Jurkat, Clone E6-1 (cell line): ENCODE measurements at regions not wholly inside any gene's neighbourhood (a gene's known extent, or its start where the extent isn't known, plus 50 kb on each side); places are given as distances from the start of the nearest gene placed in this dataset.
A peak's percentile ranks its signal among the peaks of the same experiment; 100 is the strongest.
"Not testable (repeated sequence)": the region's sequence is repeated elsewhere in the genome, so short reads cannot be mapped to it uniquely, and the experiment has no call there.

Experiments
- DNase-seq: peaks from one replicate; pipeline ENCODE4 v3.0.0-alpha.2; 2011; ENCODE audit warnings: low read depth, low spot score
- H3K4me3 ChIP-seq: 2 replicates; pipeline ENCODE4 v1.5.1; 2011; ENCODE audit warnings: mild to moderate bottlenecking, low read length, control low read depth, moderate library complexity

GRCh38 chr4:107472265-107472948 lies 247.6 kb downstream of the PAPSS1 start:
- H3K4me3 ChIP-seq = no peak overlapping the region
- DNase-seq = no peak

- DNase-seq = no peak
- no peak overlapping the region for H3K4me3 ChIP-seq
Measured at GRCh38 chr4:107470173-107470572, 249.9 kb downstream of the PAPSS1 start.

GRCh38 chr4:107468812-107469211 lies 251.2 kb downstream of the PAPSS1 start:
- H3K4me3 ChIP-seq = no peak overlapping the region
- DNase-seq = no peak

DNA sequence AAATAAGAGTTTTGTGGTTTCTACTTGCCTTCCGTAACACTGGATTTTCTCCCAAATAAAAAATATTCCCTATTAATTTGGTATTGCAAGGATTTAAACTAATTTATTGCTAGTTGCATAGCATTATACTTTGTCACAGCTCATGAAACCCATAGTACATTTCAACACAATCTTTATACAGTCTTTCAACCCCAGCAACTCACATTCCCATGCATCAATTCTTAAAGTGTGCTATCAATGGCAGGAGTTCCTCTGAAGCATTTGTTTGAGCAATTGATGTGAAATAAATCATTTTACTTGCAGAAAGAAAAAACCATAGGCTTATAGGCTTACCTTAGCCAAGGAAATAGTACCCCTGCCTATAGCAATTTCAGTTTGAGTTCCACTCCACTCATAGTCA lies 251.9 kb downstream of the PAPSS1 start:
- no peak for DNase-seq
- no peak overlapping the region for H3K4me3 ChIP-seq

GRCh38 chr4:107467461-107467860 lies 252.6 kb downstream of the PAPSS1 start:
- no peak for DNase-seq

DNA sequence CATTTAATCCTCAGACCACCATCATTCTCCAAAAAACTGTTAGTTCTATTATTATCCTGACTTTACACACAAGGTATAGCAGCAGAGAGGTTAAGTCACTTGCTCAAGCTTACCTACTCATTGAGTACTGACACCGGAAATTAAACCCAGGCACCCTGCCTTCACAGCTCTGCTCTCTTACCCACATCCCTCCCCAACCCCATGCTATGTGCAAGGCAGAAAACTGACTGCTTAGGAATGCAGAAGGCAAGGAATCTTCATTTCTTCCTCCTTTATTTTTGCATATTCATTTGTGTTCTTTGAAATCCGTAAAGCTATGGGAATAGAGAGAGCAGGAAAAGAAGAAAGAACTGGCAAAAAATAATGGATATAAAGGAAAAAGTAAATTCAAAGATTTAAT lies 261.8 kb downstream of the PAPSS1 start:
- no peak overlapping the region for H3K4me3 ChIP-seq
- peak; percentile 33 for DNase-seq

More at GRCh38 chr4:107467461-107467860, 252.6 kb downstream of the PAPSS1 start:
- no peak overlapping the region for H3K4me3 ChIP-seq

DNA sequence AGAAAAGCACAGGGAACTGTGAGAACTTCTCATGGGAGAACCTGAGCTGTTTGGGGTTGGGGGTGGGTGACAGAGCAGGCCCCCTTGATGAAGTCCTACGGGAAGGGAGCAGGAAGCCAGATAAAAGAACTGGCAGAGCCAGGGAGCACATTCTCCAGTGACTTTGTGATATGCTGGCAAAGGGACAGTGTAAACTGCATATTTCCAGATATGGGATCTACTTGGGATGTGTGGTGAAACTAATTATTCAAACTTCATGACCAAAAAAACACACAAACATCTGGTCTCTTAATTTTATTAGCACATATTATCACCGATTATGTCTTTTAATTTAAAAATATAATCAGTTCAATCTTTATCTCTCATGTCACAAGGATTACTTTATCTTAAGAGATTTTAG lies 266.0 kb downstream of the PAPSS1 start:
- no peak overlapping the region for H3K4me3 ChIP-seq
- DNase-seq = no peak

- no peak overlapping the region for H3K4me3 ChIP-seq
- no peak for DNase-seq
Measured at GRCh38 chr4:107452717-107453630, 267.1 kb downstream of the PAPSS1 start.

DNA sequence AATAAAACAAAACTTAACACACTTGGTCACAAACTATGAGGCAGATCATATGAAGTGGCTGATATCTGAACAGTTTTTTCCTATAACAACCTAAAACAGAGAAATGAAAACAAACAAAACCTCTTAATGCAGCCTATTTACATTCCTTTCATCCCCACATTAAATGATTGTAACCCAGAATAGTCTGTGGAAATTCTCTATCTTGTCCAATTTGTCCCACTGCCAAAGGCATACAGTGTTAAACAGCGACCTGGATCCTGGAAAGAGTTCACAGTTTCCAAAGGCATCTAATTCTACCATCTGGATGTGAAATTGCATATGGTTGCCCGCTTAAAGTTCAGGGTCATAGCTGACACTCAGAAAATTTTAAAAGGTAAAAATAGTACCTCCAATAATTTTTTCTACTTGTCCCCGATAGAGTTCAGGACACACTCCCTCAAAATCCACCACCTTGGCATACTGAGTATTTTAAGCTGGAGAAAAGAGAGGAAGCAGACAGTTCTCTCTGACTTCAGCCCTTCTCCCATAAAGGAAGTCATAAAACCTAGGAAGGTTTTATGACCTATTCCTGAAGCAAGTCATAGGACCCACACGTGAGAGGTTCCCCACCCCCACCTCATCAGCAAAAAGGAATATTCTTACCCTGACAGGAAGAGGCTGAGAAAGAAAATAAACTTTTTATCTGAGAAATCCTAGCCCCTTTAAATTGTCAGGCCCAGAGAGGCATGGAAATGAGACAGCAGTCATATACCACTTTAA lies 270.2 kb downstream of the PAPSS1 start:
- DNase-seq = no peak
- no peak overlapping the region for H3K4me3 ChIP-seq

DNA sequence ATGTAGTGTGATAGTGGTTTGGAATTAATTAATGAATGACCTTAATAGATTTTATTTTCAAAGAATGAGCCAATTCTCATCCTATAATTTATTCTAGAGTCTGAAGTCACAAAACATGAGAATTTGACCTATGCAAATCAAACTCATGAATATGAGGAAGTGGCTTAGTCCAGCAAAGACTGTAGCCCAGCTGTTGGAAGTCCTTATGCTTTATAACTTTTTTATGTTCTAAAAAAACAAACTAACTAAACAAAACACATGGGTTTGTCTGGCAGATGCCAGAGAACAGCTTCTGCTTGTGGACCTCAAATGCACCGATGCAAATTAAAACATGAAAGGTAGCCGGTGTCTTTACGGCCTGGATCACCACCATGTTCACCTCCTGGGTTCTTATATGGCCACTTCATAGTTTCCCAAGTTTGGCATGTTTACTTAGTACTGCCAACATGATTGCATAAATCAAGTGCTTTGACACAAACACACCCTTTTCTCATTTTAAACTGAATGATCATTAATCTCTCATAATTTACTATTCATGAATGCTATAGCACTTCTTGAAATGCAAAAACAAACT lies 277.4 kb downstream of the PAPSS1 start:
- no peak for DNase-seq
- no peak overlapping the region for H3K4me3 ChIP-seq

DNA sequence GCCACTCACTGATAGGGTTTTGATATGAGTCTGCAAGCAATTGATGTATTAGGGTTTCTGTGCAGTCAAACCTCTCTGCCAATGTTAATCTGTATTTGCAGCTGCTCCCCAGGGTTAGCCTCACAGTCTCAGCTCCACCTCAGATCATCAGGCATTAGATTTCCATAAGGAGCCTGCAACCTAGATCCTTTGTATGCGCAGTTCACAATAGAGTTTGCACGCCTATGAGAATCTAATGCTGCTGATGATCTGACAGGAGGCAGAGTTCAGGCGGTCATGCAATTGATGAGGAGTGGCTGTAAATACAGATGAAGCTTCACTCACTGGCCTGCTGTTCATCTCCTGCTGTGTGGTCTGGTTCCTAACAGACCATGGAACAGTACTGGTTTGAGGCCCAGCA lies 280.6 kb downstream of the PAPSS1 start:
- H3K4me3 ChIP-seq = no peak overlapping the region
- DNase-seq = no peak

DNA sequence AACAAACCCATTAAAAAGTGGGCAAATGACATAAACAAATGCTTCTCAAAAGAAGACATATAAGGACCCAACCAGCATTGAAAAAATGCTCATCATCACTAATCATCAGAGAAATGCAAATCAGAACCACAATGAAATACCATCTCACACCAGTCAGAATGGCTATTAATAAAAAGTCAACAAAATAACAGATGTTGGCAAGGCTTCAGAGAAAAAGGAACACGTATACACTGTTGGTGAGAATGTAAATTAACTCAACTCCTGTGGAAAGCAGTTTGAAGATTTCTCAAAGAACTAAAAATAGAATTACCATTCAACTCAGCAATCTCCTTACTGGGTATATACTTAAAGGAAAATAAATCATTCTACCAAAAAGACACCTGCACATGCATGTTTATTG lies 283.6 kb downstream of the PAPSS1 start:
- DNase-seq, H3K4me3 ChIP-seq: not testable (repeated sequence)

DNA sequence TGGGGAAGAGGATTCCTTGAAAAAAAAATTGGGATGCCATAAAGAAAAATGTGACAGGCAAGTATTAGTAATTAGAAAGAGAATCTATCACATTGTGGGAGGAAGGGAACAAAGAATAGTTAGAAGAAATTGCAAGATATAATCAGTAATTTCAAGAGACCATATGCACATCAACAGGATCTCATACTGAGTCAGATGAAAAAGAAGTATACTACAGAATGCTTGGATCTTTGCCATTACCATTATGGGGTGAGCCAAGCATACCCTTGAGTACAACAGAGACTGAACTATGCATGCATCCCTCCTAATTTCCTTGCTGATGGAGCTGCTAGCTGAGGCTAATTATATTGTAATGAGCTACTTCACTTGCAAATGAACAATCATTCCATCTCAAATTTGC lies 287.6 kb downstream of the PAPSS1 start:
- DNase-seq = no peak
- no peak overlapping the region for H3K4me3 ChIP-seq

DNA sequence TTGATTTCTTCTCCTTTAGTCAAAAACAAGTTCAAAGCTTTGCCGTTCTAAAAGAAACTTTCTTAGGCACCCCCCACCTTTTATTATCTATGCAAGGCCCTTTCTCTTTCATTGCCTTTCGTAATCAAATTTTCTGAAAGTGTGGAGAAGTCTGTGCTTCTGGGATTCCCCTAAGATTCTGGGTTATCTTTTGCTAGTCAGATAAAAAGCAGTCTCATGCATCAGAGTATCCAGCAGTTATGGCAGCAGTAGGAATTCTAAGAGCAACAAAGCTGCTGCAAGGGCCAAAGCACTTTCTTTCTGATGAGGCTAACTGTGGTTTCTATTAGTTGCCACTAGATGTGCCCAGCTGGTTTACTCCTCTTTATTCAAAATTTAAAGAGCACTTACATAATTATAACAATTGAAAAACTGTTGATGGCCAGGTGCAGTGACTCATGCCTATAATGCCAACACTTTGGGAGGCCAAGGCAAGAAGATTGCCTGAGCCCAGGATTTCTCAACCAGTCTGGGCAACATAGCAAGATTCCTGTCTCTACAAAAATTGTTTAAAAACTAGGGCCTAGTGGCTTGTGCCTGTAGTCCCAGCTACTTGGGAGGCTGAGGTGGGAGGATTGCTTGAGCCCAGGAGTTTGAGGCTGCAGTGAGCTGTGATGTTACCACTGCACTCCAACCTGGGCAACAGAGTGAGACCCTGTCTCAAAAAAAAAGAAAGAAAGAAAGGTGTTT lies 296.2 kb downstream of the PAPSS1 start:
- no peak for DNase-seq
- H3K4me3 ChIP-seq = no peak overlapping the region

GRCh38 chr4:107419536-107419935 lies 300.5 kb downstream of the PAPSS1 start:
- not testable (repeated sequence) for DNase-seq, H3K4me3 ChIP-seq

DNA sequence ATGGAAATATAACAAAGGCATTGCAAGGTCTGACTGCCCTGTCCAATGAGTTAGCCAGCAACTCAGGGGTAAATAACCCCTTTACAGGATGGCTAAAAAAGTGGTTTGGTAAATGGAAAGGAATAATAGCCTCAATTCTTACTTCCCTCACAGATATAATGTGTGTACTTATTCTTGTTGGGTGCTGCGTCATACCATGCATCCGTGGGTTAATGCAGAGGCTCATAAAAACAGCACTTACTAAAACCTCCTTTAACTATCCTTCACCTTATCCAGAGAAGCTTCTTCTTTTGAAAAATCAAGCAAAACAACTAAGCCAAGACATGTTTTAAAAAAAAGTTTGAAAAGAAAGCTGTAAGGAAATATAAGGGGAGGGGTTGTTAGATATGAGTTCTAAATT lies 301.0 kb downstream of the PAPSS1 start:
- H3K4me3 ChIP-seq = no peak overlapping the region
- DNase-seq = no peak

DNA sequence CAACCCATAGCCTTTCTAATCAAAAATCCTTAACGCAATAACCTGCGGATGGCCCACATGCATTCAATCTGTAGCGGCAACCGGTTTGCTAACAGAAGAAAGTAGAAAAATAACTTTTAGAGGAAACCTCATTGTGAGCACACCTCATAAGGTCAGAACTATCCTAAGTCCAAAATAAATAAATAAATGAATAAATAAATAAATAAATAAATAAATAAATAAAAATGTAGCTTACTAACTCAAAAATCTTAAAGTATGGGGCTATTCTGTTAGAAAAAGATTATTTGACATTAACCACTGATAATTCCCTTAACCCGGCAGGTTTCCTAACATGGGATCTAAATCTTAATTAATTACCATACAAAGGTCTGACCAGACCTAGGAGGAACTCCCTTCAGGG lies 304.5 kb downstream of the PAPSS1 start:
- not testable (repeated sequence) for DNase-seq, H3K4me3 ChIP-seq

DNA sequence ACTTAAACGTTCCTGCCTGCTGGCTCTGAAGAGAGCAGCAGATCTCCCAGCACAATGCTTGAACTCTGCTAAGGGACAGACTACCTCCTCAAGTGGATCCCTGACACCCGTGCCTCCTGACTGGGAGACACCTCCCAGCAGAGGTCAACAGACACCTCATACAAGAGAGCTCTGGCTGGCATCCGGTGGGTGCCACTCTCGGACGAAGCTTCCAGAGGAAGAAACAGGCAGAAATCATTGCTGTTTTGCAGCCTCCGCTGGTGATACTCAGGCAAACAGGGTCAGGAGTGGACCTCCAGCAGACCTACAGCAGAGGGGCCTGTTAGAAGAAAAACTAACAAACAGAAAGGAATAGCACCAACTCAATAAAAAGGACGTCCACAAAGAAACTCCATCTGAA lies 310.2 kb downstream of the PAPSS1 start:
- DNase-seq = not testable (repeated sequence)

GRCh38 chr4:107408968-107409367 lies 311.1 kb downstream of the PAPSS1 start:
- no peak for DNase-seq
- no peak overlapping the region for H3K4me3 ChIP-seq

More for the DNA sequence above, 310.2 kb downstream of the PAPSS1 start:
- not testable (repeated sequence) for H3K4me3 ChIP-seq
